ENCODE measurements at regions not wholly inside any gene's neighbourhood (a gene's known extent, or its start where the extent isn't known, plus 50 kb on each side); places are given as distances from the start of the nearest gene placed in this dataset.

GRCh38 chr7:19623676-19624075 is 85.2 kb downstream of the POLR1F start:
- Mint-ChIP-seq H3K27me3 (ENCODE audit: low read depth) (peaks cover 5% of the 10 kb centered on the region), H3K4me3 (no peak overlapping the region), H3K9me3 (peaks cover 15% of the 10 kb centered on the region), H3K36me3 (no peaks in the 10 kb centered on the region), H3K27ac (no peak overlapping the region), H3K4me1 (no peaks in the 10 kb centered on the region)
- no peak for DNase-seq (ENCODE audit: low spot score in 2 of 2, unreplicated experiment in 2 of 2)
- no peak for TF ChIP-seq CTCF (IDR thresholded peaks at IDR 0.05; ENCODE audit: unreplicated experiment)

GRCh38 chr7:19621740-19622139 is 87.1 kb downstream of the POLR1F start:
- peaks cover 15% of the 10 kb centered on the region for H3K9me3 Mint-ChIP-seq
- H3K27ac Mint-ChIP-seq, result no peak overlapping the region
- no peaks in the 10 kb centered on the region for H3K4me1 Mint-ChIP-seq
- no peak overlapping the region for H3K4me3 Mint-ChIP-seq
- TF ChIP-seq CTCF (IDR thresholded peaks at IDR 0.05; ENCODE audit: unreplicated experiment), result no peak
- no peak for DNase-seq (ENCODE audit: low spot score in 2 of 2, unreplicated experiment in 2 of 2)
- H3K36me3 Mint-ChIP-seq, result no peaks in the 10 kb centered on the region
- H3K27me3 Mint-ChIP-seq (ENCODE audit: low read depth), result peaks cover 7% of the 10 kb centered on the region

- no peaks in the 10 kb centered on the region for H3K4me1 Mint-ChIP-seq
- DNase-seq (ENCODE audit: low spot score in 2 of 2, unreplicated experiment in 2 of 2), result no peak
These were observed 88.4 kb downstream of the POLR1F start for GRCh38 chr7:19620470-19620869.

GRCh38 chr7:19619122-19619521 is 89.7 kb downstream of the POLR1F start:
- DNase-seq (ENCODE audit: low spot score in 2 of 2, unreplicated experiment in 2 of 2), result no peak
- no peak for TF ChIP-seq CTCF (IDR thresholded peaks at IDR 0.05; ENCODE audit: unreplicated experiment)
- H3K27ac Mint-ChIP-seq, result no peak overlapping the region
- H3K4me1 Mint-ChIP-seq, result no peaks in the 10 kb centered on the region
- no peaks in the 10 kb centered on the region for H3K36me3 Mint-ChIP-seq
- H3K9me3 Mint-ChIP-seq, result peaks cover 4% of the 10 kb centered on the region
- peaks cover 9% of the 10 kb centered on the region for H3K27me3 Mint-ChIP-seq (ENCODE audit: low read depth)
- no peak overlapping the region for H3K4me3 Mint-ChIP-seq

More at GRCh38 chr7:19620470-19620869, 88.4 kb downstream of the POLR1F start:
- Mint-ChIP-seq H3K4me3 (no peak overlapping the region), H3K27ac (no peak overlapping the region), H3K27me3 (ENCODE audit: low read depth) (peaks cover 7% of the 10 kb centered on the region), H3K9me3 (peaks cover 11% of the 10 kb centered on the region), H3K36me3 (no peaks in the 10 kb centered on the region)
- no peak for TF ChIP-seq CTCF (IDR thresholded peaks at IDR 0.05; ENCODE audit: unreplicated experiment)

- DNase-seq (ENCODE audit: low spot score in 2 of 2, unreplicated experiment in 2 of 2), result no peak
- Mint-ChIP-seq H3K27me3 (ENCODE audit: low read depth) (peaks cover 15% of the 10 kb centered on the region), H3K4me1 (no peaks in the 10 kb centered on the region), H3K4me3 (no peak overlapping the region), H3K27ac (no peak overlapping the region), H3K36me3 (no peaks in the 10 kb centered on the region), H3K9me3 (peaks cover 4% of the 10 kb centered on the region)
- no peak for TF ChIP-seq CTCF (IDR thresholded peaks at IDR 0.05; ENCODE audit: unreplicated experiment)
These were observed 90.9 kb downstream of the POLR1F start for GRCh38 chr7:19617901-19618300.

Data from mesothelial cell of epicardium (in vitro differentiated cells).